Peyer's patch (tissue), 4 donors: ENCODE measurements at regions not wholly inside any gene's neighbourhood (a gene's known extent, or its start where the extent isn't known, plus 50 kb on each side); places are given as distances from the start of the nearest gene placed in this dataset.
A peak's percentile ranks its signal among the peaks of the same experiment; 100 is the strongest.

Experiments used
- DNase-seq, 3 donors: peaks; one replicate each; pipeline ENCODE4 v3.0.0-alpha.2; 2017 to 2019
- H3K27ac ChIP-seq, 4 donors: fragments of 200-600 bp; sonication (generic); one replicate each; pipeline ENCODE4 v1.5.1; 2016 to 2019
- H3K27me3 ChIP-seq, 2 donors: fragments of 200-600 bp; sonication (generic); one replicate each; pipeline ENCODE4 v1.5.1; 2019
- H3K36me3 ChIP-seq, 3 donors: fragments of 200-600 bp; sonication (generic); one replicate each; pipeline ENCODE4 v1.5.1; 2016 to 2019
- H3K4me1 ChIP-seq, 4 donors: fragments of 200-600 bp; sonication (generic); one replicate each; pipeline ENCODE4 v1.5.1; 2016 to 2019
- H3K4me3 ChIP-seq, 4 donors: fragments of 200-600 bp; sonication (generic); 1 replicate in 3 of 4; 2 replicates in 1 of 4; pipeline ENCODE4 v1.5.1; 2016 to 2019; ENCODE audit warnings: mild to moderate bottlenecking in 1 of 4
- H3K9me3 ChIP-seq, 4 donors: fragments of 200-600 bp; sonication (generic); one replicate each; pipeline ENCODE4 v1.5.1; 2016 to 2019; ENCODE audit warnings: mild to moderate bottlenecking in 1 of 4
- CTCF ChIP-seq, 6 experiments: fragments of 450-650 bp in 4 of 6; fragments of 200-600 bp in 2 of 6; sonication (generic) in 1 of 6; IDR thresholded peaks; one replicate each; pipeline ENCODE4 v1.5.1; 2017 to 2019; ENCODE audit warnings: antibody characterized with exemption in 6 of 6, mild to moderate bottlenecking in 3 of 6, moderate library complexity in 1 of 6
- POLR2A ChIP-seq, 2 donors: fragments of 450-650 bp; IDR thresholded peaks; one replicate each; pipeline ENCODE4 v1.5.1; 2017; ENCODE audit warnings: antibody characterized with exemption in 2 of 2, mild to moderate bottlenecking in 2 of 2, moderate library complexity in 2 of 2

GRCh38 chr14:29463727-29464395 is 463.8 kb downstream of the PRKD1 start:
- Histone ChIP-seq H3K4me1 (no peaks in the 10 kb centered on the region), H3K36me3 (no peaks in the 10 kb centered on the region), H3K4me3 (no peak overlapping the region), H3K9me3 (no peaks in the 10 kb centered on the region), H3K27me3 (no peaks in the 10 kb centered on the region), H3K27ac (no peak overlapping the region)
- DNase-seq, result no peak
- TF ChIP-seq CTCF (IDR thresholded peaks at IDR 0.05), result peak in 2 of 6 experiments; percentile 21 to 49
- no peak for TF ChIP-seq POLR2A (IDR thresholded peaks at IDR 0.05)

- Histone ChIP-seq H3K4me1 (no peaks in the 10 kb centered on the region), H3K36me3 (no peaks in the 10 kb centered on the region), H3K27me3 (no peaks in the 10 kb centered on the region), H3K4me3 (no peak overlapping the region), H3K9me3 (no peaks in the 10 kb centered on the region), H3K27ac (no peak overlapping the region)
- TF ChIP-seq CTCF (IDR thresholded peaks at IDR 0.05) (no peak), POLR2A (IDR thresholded peaks at IDR 0.05) (no peak)
- DNase-seq, result no peak
Observed at GRCh38 chr14:29465095-29465494, 462.6 kb downstream of the PRKD1 start.

- no peak for TF ChIP-seq CTCF (IDR thresholded peaks at IDR 0.05)
- TF ChIP-seq POLR2A (IDR thresholded peaks at IDR 0.05), result no peak
- Histone ChIP-seq H3K27me3 (no peaks in the 10 kb centered on the region), H3K36me3 (no peaks in the 10 kb centered on the region), H3K4me3 (no peak overlapping the region), H3K4me1 (no peaks in the 10 kb centered on the region), H3K9me3 (no peaks in the 10 kb centered on the region), H3K27ac (no peak overlapping the region)
- DNase-seq, result no peak
Observed at GRCh38 chr14:29475641-29476040, 452.0 kb downstream of the PRKD1 start.

- no peaks in the 10 kb centered on the region for H3K36me3 ChIP-seq
- H3K4me1 ChIP-seq, result no peaks in the 10 kb centered on the region
- H3K27me3 ChIP-seq, result no peaks in the 10 kb centered on the region
- no peak overlapping the region for H3K27ac ChIP-seq
- no peak for DNase-seq
- H3K9me3 ChIP-seq, result no peaks in the 10 kb centered on the region
- TF ChIP-seq CTCF (IDR thresholded peaks at IDR 0.05) (no peak), POLR2A (IDR thresholded peaks at IDR 0.05) (no peak)
- H3K4me3 ChIP-seq, result no peak overlapping the region
Observed at GRCh38 chr14:29486132-29486531, 441.5 kb downstream of the PRKD1 start.

- no peak for DNase-seq
- Histone ChIP-seq H3K27ac (no peak overlapping the region), H3K36me3 (no peaks in the 10 kb centered on the region), H3K27me3 (no peaks in the 10 kb centered on the region), H3K4me3 (no peak overlapping the region), H3K4me1 (no peaks in the 10 kb centered on the region), H3K9me3 (no peaks in the 10 kb centered on the region)
- TF ChIP-seq CTCF (IDR thresholded peaks at IDR 0.05), result no peak
- TF ChIP-seq POLR2A (IDR thresholded peaks at IDR 0.05), result no peak
Observed at GRCh38 chr14:29489911-29490425, 437.7 kb downstream of the PRKD1 start.
